GM23338 (cell line): ENCODE measurements at regions not wholly inside any gene's neighbourhood (a gene's known extent, or its start where the extent isn't known, plus 50 kb on each side); places are given as distances from the start of the nearest gene placed in this dataset.

ENCODE experiments used
- ATAC-seq: fragments of 200-7000 bp; cut with Tn5 transposase; 3 replicates; pipeline ENCODE4 v1.9.1; 2020
- DNase-seq: peaks from one replicate; pipeline ENCODE4 v3.0.0-alpha.2; 2015; ENCODE audit warnings: low spot score
- H2AFZ ChIP-seq: fragments of 200-600 bp; sonication (generic); 2 replicates; pipeline ENCODE4 v1.8.0; 2016; ENCODE audit warnings: antibody characterized with exemption, mild to moderate bottlenecking, moderate library complexity
- H3F3A ChIP-seq: fragments of 200-600 bp; sonication (generic); replicated peaks from 2 replicates; pipeline ENCODE4 v1.8.0; 2017; ENCODE audit warnings: antibody characterized with exemption, mixed run types, low read depth
- H3K27ac ChIP-seq: fragments of 200-600 bp; sonication (generic); 2 replicates; pipeline ENCODE4 v1.6.1; 2016; ENCODE audit warnings: low read depth
- H3K27me3 ChIP-seq: fragments of 200-600 bp; sonication (generic); 2 replicates; pipeline ENCODE4 v1.8.0; 2016; ENCODE audit warnings: mild to moderate bottlenecking, mixed run types, moderate library complexity; ENCODE audit not compliant: insufficient read depth
- H3K36me3 ChIP-seq: fragments of 200-600 bp; sonication (generic); 2 replicates; pipeline ENCODE4 v1.8.0; 2016; ENCODE audit warnings: mild to moderate bottlenecking; ENCODE audit not compliant: insufficient read depth
- H3K4me1 ChIP-seq: fragments of 200-600 bp; sonication (generic); 2 replicates; pipeline ENCODE4 v1.8.0; 2016; ENCODE audit warnings: mild to moderate bottlenecking, moderate library complexity; ENCODE audit not compliant: insufficient read depth
- H3K4me2 ChIP-seq: fragments of 200-600 bp; sonication (generic); 2 replicates; pipeline ENCODE4 v1.7.1; 2017; ENCODE audit warnings: mixed run types
- H3K4me3 ChIP-seq: fragments of 200-600 bp; sonication (generic); 2 replicates; pipeline ENCODE4 v1.6.1; 2016; ENCODE audit warnings: mixed run types
- H3K79me2 ChIP-seq: fragments of 200-600 bp; sonication (generic); replicated peaks from 2 replicates; pipeline ENCODE4 v1.8.0; 2017; ENCODE audit warnings: mild to moderate bottlenecking; ENCODE audit not compliant: insufficient read depth
- H3K9me2 ChIP-seq: fragments of 200-600 bp; sonication (generic); 2 replicates; pipeline ENCODE4 v1.8.0; 2017; ENCODE audit not compliant: insufficient read depth
- H4K20me1 ChIP-seq: fragments of 200-600 bp; sonication (generic); replicated peaks from 2 replicates; pipeline ENCODE4 v1.8.0; 2017; ENCODE audit warnings: mild to moderate bottlenecking; ENCODE audit not compliant: insufficient read depth
- H3K27ac Mint-ChIP-seq: 2 replicates; pipeline ENCODE4 v1.8.0; 2020; ENCODE audit warnings: inconsistent platforms, mild to moderate bottlenecking, moderate library complexity, mixed read lengths
- H3K27me3 Mint-ChIP-seq: 3 replicates; pipeline ENCODE4 v1.8.0; 2022; ENCODE audit warnings: low read depth, mild to moderate bottlenecking, moderate library complexity, mixed read lengths, inconsistent platforms; ENCODE audit not compliant: insufficient read depth, poor library complexity
- H3K36me3 Mint-ChIP-seq: 3 replicates; pipeline ENCODE4 v1.8.0; 2021; ENCODE audit warnings: low read depth, mild to moderate bottlenecking, inconsistent platforms, moderate library complexity, mixed read lengths
- H3K4me1 Mint-ChIP-seq: 3 replicates; pipeline ENCODE4 v1.8.0; 2020; ENCODE audit warnings: mild to moderate bottlenecking, inconsistent platforms, mixed read lengths
- H3K4me3 Mint-ChIP-seq: 3 replicates; pipeline ENCODE4 v1.8.0; 2021; ENCODE audit warnings: moderate library complexity, mild to moderate bottlenecking, inconsistent platforms, mixed read lengths
- H3K9me3 Mint-ChIP-seq: 3 replicates; pipeline ENCODE4 v1.8.0; 2020; ENCODE audit warnings: moderate library complexity, mild to moderate bottlenecking, inconsistent platforms, mixed read lengths
- CREB1 ChIP-seq: fragments of 250-450 bp; sonication (Bioruptor Pico); IDR thresholded peaks from 2 replicates; pipeline ENCODE4 v1.5.0; 2020; ENCODE audit warnings: low read depth, mild to moderate bottlenecking, moderate library complexity
- CTCF ChIP-seq, 2 experiments: fragments of 200-600 bp in 1 of 2; sonication (generic) in 1 of 2; conservative IDR thresholded peaks; 2 replicates each; pipeline versions ENCODE4 v1.5.1 to v1.6.1; 2016 to 2017; ENCODE audit warnings: antibody characterized with exemption in 2 of 2, low read depth in 2 of 2, mild to moderate bottlenecking in 2 of 2, moderate library complexity in 1 of 2
- EZH2 ChIP-seq: fragments of 200-600 bp; sonication (generic); IDR thresholded peaks from one replicate; pipeline ENCODE4 v1.8.0; 2017; ENCODE audit warnings: antibody characterized with exemption, mild to moderate bottlenecking, low read depth; ENCODE audit not compliant: unreplicated experiment
- EZH2phosphoT487 ChIP-seq: fragments of 200-600 bp; sonication (generic); IDR thresholded peaks from one replicate; pipeline ENCODE4 v1.8.1; 2018; ENCODE audit warnings: antibody characterized with exemption; ENCODE audit not compliant: unreplicated experiment
- JUNB ChIP-seq: IDR thresholded peaks from one replicate; pipeline ENCODE4 v1.6.1; 2016; ENCODE audit warnings: antibody characterized with exemption; ENCODE audit not compliant: unreplicated experiment
- NANOG ChIP-seq: IDR thresholded peaks from 2 replicates; pipeline ENCODE4 v1.6.1; 2016; ENCODE audit warnings: antibody characterized with exemption, borderline replicate concordance
- POLR2AphosphoS5 ChIP-seq: IDR thresholded peaks from 2 replicates; pipeline ENCODE4 v1.6.1; 2016; ENCODE audit warnings: antibody characterized with exemption, low read depth
- REST ChIP-seq: IDR thresholded peaks from one replicate; pipeline ENCODE4 v1.6.1; 2018; ENCODE audit warnings: antibody characterized with exemption; ENCODE audit not compliant: unreplicated experiment
- STAT1 ChIP-seq: IDR thresholded peaks from one replicate; pipeline ENCODE4 v1.6.1; 2016; ENCODE audit warnings: antibody characterized with exemption; ENCODE audit not compliant: unreplicated experiment
- ZNF114 ChIP-seq: fragments of 250-450 bp; sonication (Bioruptor Pico); IDR thresholded peaks from 2 replicates; pipeline ENCODE4 v1.5.0; 2020; ENCODE audit warnings: mild to moderate bottlenecking, moderate library complexity
- ZNF331 ChIP-seq: fragments of 250-450 bp; sonication (Bioruptor Pico); IDR thresholded peaks from 2 replicates; pipeline ENCODE4 v1.5.0; 2020; ENCODE audit warnings: low read depth, mild to moderate bottlenecking, moderate library complexity
- TF ChIP-seq, protein P1 (sequence below): IDR thresholded peaks from 2 replicates; pipeline ENCODE4 v1.6.1; 2016; ENCODE audit warnings: antibody characterized with exemption
- TF ChIP-seq, protein P2 (sequence below): fragments of 250-450 bp; sonication (Bioruptor Pico); IDR thresholded peaks from 2 replicates; pipeline ENCODE4 v1.5.0; 2020; ENCODE audit warnings: mild to moderate bottlenecking, moderate library complexity

- H3K36me3 Mint-ChIP-seq, result no peaks in the 10 kb centered on the region
- Histone ChIP-seq H2AFZ (no peak overlapping the region), H3F3A (no peaks in the 10 kb centered on the region), H3K36me3 (no peaks in the 10 kb centered on the region), H3K4me3 (no peak overlapping the region), H3K4me2 (no peak overlapping the region), H3K27ac (no peak overlapping the region), H3K27me3 (no peaks in the 10 kb centered on the region), H4K20me1 (no peaks in the 10 kb centered on the region), H3K9me2 (no peaks in the 10 kb centered on the region), H3K79me2 (no peaks in the 10 kb centered on the region), H3K4me1 (no peaks in the 10 kb centered on the region)
- DNase-seq, result no peak
- no peaks in the 10 kb centered on the region for H3K9me3 Mint-ChIP-seq
- no peaks in the 10 kb centered on the region for H3K27me3 Mint-ChIP-seq
- no peak overlapping the region for H3K27ac Mint-ChIP-seq
- no peak overlapping the region for H3K4me3 Mint-ChIP-seq
- no peak for ATAC-seq
- no peaks in the 10 kb centered on the region; the same call in 2 of the 3 replicates for H3K4me1 Mint-ChIP-seq
- no peak for TF ChIP-seq CTCF (conservative IDR thresholded peaks at IDR 0.05; ENCODE audit: low read depth in 2 of 2)
- no peak for TF ChIP-seq ZNF114 (CRISPR knock-in tag)
- TF ChIP-seq, protein P1, sequence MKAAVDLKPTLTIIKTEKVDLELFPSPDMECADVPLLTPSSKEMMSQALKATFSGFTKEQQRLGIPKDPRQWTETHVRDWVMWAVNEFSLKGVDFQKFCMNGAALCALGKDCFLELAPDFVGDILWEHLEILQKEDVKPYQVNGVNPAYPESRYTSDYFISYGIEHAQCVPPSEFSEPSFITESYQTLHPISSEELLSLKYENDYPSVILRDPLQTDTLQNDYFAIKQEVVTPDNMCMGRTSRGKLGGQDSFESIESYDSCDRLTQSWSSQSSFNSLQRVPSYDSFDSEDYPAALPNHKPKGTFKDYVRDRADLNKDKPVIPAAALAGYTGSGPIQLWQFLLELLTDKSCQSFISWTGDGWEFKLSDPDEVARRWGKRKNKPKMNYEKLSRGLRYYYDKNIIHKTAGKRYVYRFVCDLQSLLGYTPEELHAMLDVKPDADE, result no peak
- TF ChIP-seq, protein P2, sequence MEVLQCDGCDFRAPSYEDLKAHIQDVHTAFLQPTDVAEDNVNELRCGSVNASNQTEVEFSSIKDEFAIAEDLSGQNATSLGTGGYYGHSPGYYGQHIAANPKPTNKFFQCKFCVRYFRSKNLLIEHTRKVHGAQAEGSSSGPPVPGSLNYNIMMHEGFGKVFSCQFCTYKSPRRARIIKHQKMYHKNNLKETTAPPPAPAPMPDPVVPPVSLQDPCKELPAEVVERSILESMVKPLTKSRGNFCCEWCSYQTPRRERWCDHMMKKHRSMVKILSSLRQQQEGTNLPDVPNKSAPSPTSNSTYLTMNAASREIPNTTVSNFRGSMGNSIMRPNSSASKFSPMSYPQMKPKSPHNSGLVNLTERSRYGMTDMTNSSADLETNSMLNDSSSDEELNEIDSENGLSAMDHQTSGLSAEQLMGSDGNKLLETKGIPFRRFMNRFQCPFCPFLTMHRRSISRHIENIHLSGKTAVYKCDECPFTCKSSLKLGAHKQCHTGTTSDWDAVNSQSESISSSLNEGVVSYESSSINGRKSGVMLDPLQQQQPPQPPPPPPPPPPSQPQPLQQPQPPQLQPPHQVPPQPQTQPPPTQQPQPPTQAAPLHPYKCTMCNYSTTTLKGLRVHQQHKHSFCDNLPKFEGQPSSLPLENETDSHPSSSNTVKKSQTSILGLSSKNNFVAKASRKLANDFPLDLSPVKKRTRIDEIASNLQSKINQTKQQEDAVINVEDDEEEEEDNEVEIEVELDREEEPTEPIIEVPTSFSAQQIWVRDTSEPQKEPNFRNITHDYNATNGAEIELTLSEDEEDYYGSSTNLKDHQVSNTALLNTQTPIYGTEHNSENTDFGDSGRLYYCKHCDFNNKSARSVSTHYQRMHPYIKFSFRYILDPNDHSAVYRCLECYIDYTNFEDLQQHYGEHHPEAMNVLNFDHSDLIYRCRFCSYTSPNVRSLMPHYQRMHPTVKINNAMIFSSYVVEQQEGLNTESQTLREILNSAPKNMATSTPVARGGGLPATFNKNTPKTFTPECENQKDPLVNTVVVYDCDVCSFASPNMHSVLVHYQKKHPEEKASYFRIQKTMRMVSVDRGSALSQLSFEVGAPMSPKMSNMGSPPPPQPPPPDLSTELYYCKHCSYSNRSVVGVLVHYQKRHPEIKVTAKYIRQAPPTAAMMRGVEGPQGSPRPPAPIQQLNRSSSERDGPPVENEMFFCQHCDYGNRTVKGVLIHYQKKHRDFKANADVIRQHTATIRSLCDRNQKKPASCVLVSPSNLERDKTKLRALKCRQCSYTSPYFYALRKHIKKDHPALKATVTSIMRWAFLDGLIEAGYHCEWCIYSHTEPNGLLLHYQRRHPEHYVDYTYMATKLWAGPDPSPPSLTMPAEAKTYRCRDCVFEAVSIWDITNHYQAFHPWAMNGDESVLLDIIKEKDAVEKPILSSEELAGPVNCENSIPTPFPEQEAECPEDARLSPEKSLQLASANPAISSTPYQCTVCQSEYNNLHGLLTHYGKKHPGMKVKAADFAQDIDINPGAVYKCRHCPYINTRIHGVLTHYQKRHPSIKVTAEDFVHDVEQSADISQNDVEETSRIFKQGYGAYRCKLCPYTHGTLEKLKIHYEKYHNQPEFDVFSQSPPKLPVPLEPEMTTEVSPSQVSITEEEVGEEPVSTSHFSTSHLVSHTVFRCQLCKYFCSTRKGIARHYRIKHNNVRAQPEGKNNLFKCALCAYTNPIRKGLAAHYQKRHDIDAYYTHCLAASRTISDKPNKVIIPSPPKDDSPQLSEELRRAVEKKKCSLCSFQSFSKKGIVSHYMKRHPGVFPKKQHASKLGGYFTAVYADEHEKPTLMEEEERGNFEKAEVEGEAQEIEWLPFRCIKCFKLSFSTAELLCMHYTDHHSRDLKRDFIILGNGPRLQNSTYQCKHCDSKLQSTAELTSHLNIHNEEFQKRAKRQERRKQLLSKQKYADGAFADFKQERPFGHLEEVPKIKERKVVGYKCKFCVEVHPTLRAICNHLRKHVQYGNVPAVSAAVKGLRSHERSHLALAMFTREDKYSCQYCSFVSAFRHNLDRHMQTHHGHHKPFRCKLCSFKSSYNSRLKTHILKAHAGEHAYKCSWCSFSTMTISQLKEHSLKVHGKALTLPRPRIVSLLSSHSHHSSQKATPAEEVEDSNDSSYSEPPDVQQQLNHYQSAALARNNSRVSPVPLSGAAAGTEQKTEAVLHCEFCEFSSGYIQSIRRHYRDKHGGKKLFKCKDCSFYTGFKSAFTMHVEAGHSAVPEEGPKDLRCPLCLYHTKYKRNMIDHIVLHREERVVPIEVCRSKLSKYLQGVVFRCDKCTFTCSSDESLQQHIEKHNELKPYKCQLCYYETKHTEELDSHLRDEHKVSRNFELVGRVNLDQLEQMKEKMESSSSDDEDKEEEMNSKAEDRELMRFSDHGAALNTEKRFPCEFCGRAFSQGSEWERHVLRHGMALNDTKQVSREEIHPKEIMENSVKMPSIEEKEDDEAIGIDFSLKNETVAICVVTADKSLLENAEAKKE (CRISPR knock-in tag), result no peak
- no peak for TF ChIP-seq EZH2
- no peak for TF ChIP-seq CREB1 (CRISPR knock-in tag)
- TF ChIP-seq EZH2phosphoT487, result no peak
- no peak for TF ChIP-seq ZNF331 (CRISPR knock-in tag)
- no peak for TF ChIP-seq POLR2AphosphoS5
- TF ChIP-seq JUNB, result no peak
- no peak for TF ChIP-seq NANOG
- no peak for TF ChIP-seq STAT1
- TF ChIP-seq REST, result no peak
These were observed 126.0 kb upstream of the B3GALT2 start for GRCh38 chr1:193312432-193312831.
